GM10248 (cell line): ENCODE measurements at regions not wholly inside any gene's neighbourhood (a gene's known extent, or its start where the extent isn't known, plus 50 kb on each side); places are given as distances from the start of the nearest gene placed in this dataset.

Experiments
- CTCF ChIA-PET: fragments of 300-600 bp; sonication (Branson Sonifier 250); formaldehyde crosslinking; extraction: SDS; loops from one replicate; lab custom pipeline; 2021; ENCODE audit warnings: antibody characterized with exemption; lab: Yijun Ruan, JAX
- POLR2A ChIA-PET: fragments of 350-650 bp; sonication (Branson Sonifier 250); formaldehyde crosslinking; extraction: SDS; loops from one replicate; lab custom pipeline; 2020; ENCODE audit warnings: antibody characterized with exemption; lab: Yijun Ruan, JAX
- DNase-seq: peaks from one replicate; pipeline ENCODE4 v3.0.0; 2012; ENCODE audit errors: extremely low spot score
- CTCF ChIP-seq: IDR thresholded peaks from 2 replicates; pipeline ENCODE4 v1.5.1; 2012; ENCODE audit warnings: mild to moderate bottlenecking, low read depth; ENCODE audit errors: extremely low read depth, missing control alignments, control extremely low read depth

- DNase-seq, result no peak
- POLR2A ChIA-PET, result no interaction called here
- TF ChIP-seq CTCF, result no peak
- CTCF ChIA-PET, result interaction anchor here (1.8 to 2.4 kb wide), 2 partner anchors 10 to 23 kb away, joined by 5 to 6 read pairs; no protein-coding TSS in a partner anchor
Measured at GRCh38 chr2:125086313-125087184, 1061.5 kb downstream of the CNTNAP5 start.

GRCh38 chr2:125092276-125093009, 1067.4 kb downstream of the CNTNAP5 start:
- no peak for DNase-seq
- TF ChIP-seq CTCF, result no peak
- POLR2A ChIA-PET, result no interaction called here
- CTCF ChIA-PET, result interaction anchor here (0.8 kb wide), 1 partner anchor 16 kb away, joined by 3 read pairs; no protein-coding TSS in a partner anchor

GRCh38 chr2:125095826-125096225, 1070.7 kb downstream of the CNTNAP5 start:
- TF ChIP-seq CTCF, result no peak
- ChIA-PET POLR2A (no interaction called here), CTCF (interaction anchor here (1.4 to 1.7 kb wide), 2 partner anchors 9 to 376 kb away, joined by 3 to 5 read pairs; no protein-coding TSS in a partner anchor)
- no peak for DNase-seq

- CTCF ChIA-PET, result no interaction called here
- POLR2A ChIA-PET, result no interaction called here
Measured at GRCh38 chr2:125106710-125107109, 1081.6 kb downstream of the CNTNAP5 start.

GRCh38 chr2:125107446-125107845, 1082.4 kb downstream of the CNTNAP5 start:
- TF ChIP-seq CTCF, result no peak
- ChIA-PET CTCF (no interaction called here), POLR2A (no interaction called here)
- no peak for DNase-seq

More at GRCh38 chr2:125106710-125107109, 1081.6 kb downstream of the CNTNAP5 start:
- TF ChIP-seq CTCF, result no peak
- no peak for DNase-seq

- no peak for TF ChIP-seq CTCF
- POLR2A ChIA-PET, result no interaction called here
- no peak for DNase-seq
- CTCF ChIA-PET, result interaction anchor here (1.2 kb wide), 1 partner anchor 16 kb away, joined by 3 read pairs; no protein-coding TSS in a partner anchor
Measured at GRCh38 chr2:125108251-125108650, 1083.2 kb downstream of the CNTNAP5 start.
